HG03095 (cell line): ENCODE measurements at regions not wholly inside any gene's neighbourhood (a gene's known extent, or its start where the extent isn't known, plus 50 kb on each side); places are given as distances from the start of the nearest gene placed in this dataset.
"Not testable (repeated sequence)": the region's sequence is repeated elsewhere in the genome, so short reads cannot be mapped to it uniquely, and the experiment has no call there.

Source experiments
- ATAC-seq: cut with Tn5 transposase; IDR thresholded peaks from one replicate; pipeline ENCODE4 v1.9.1; 2021; ENCODE audit warnings: moderate library complexity; ENCODE audit not compliant: unreplicated experiment

- no peak for ATAC-seq
Measured at GRCh38 chr7:69078997-69079769, 519.1 kb upstream of the AUTS2 start.

GRCh38 chr7:69087281-69087680 lies 511.0 kb upstream of the AUTS2 start:
- not testable (repeated sequence) for ATAC-seq

GRCh38 chr7:69088185-69088584 lies 510.1 kb upstream of the AUTS2 start:
- ATAC-seq: no peak

GRCh38 chr7:69090936-69091335 lies 507.3 kb upstream of the AUTS2 start:
- no peak for ATAC-seq

- no peak for ATAC-seq
Measured at GRCh38 chr7:69091521-69091920, 506.8 kb upstream of the AUTS2 start.

GRCh38 chr7:69095127-69095526 lies 503.1 kb upstream of the AUTS2 start:
- ATAC-seq: no peak

- ATAC-seq: no peak
Measured at GRCh38 chr7:69095649-69096048, 502.6 kb upstream of the AUTS2 start.

GRCh38 chr7:69104023-69104422 lies 494.3 kb upstream of the AUTS2 start:
- no peak for ATAC-seq

- ATAC-seq: no peak
Measured at GRCh38 chr7:69105092-69105491, 493.2 kb upstream of the AUTS2 start.

- ATAC-seq: no peak
Measured at GRCh38 chr7:69105981-69106380, 492.3 kb upstream of the AUTS2 start.

GRCh38 chr7:69106449-69106848 lies 491.8 kb upstream of the AUTS2 start:
- ATAC-seq: not testable (repeated sequence)

- ATAC-seq: not testable (repeated sequence)
Measured at GRCh38 chr7:69106946-69107345, 491.3 kb upstream of the AUTS2 start.

GRCh38 chr7:69108097-69108496 lies 490.2 kb upstream of the AUTS2 start:
- no peak for ATAC-seq

- ATAC-seq: no peak
Measured at GRCh38 chr7:69109246-69109645, 489.0 kb upstream of the AUTS2 start.

- ATAC-seq: no peak
Measured at GRCh38 chr7:69109879-69110278, 488.4 kb upstream of the AUTS2 start.

- ATAC-seq: no peak
Measured at GRCh38 chr7:69110450-69111050, 487.7 kb upstream of the AUTS2 start.

GRCh38 chr7:69114374-69114773 lies 483.9 kb upstream of the AUTS2 start:
- ATAC-seq: no peak

GRCh38 chr7:69115788-69116187 lies 482.5 kb upstream of the AUTS2 start:
- ATAC-seq: no peak

GRCh38 chr7:69116196-69116595 lies 482.1 kb upstream of the AUTS2 start:
- ATAC-seq: not testable (repeated sequence)

- ATAC-seq: no peak
Measured at GRCh38 chr7:69122953-69123352, 475.3 kb upstream of the AUTS2 start.

GRCh38 chr7:69126896-69127479 lies 471.3 kb upstream of the AUTS2 start:
- ATAC-seq: no peak

- ATAC-seq: no peak
Measured at GRCh38 chr7:69129524-69129923, 468.8 kb upstream of the AUTS2 start.
